Suprapubic skin (tissue), 4 donors: ENCODE measurements at regions not wholly inside any gene's neighbourhood (a gene's known extent, or its start where the extent isn't known, plus 50 kb on each side); places are given as distances from the start of the nearest gene placed in this dataset.

Experiments
- DNase-seq, 2 donors: peaks; one replicate each; pipeline ENCODE4 v3.0.0-alpha.2; 2019; ENCODE audit warnings: low spot score in 2 of 2
- H3K27ac ChIP-seq: fragments of 200-600 bp; sonication (generic); one replicate; pipeline ENCODE4 v1.5.1; 2019
- H3K27me3 ChIP-seq: fragments of 200-600 bp; sonication (generic); one replicate; pipeline ENCODE4 v1.5.1; 2019
- H3K36me3 ChIP-seq: fragments of 200-600 bp; sonication (generic); one replicate; pipeline ENCODE4 v1.5.1; 2019
- H3K4me1 ChIP-seq: fragments of 200-600 bp; sonication (generic); one replicate; pipeline ENCODE4 v1.5.1; 2019
- H3K4me3 ChIP-seq: fragments of 200-600 bp; sonication (generic); one replicate; pipeline ENCODE4 v1.5.1; 2019; ENCODE audit warnings: mild to moderate bottlenecking
- H3K9me3 ChIP-seq: fragments of 200-600 bp; sonication (generic); one replicate; pipeline ENCODE4 v1.5.1; 2019
- CTCF ChIP-seq, 2 donors: fragments of 200-600 bp in 1 of 2; fragments of 450-650 bp in 1 of 2; sonication (generic) in 1 of 2; IDR thresholded peaks; one replicate each; pipeline ENCODE4 v1.5.1; 2016 to 2019; ENCODE audit warnings: antibody characterized with exemption in 2 of 2, mild to moderate bottlenecking in 1 of 2, moderate library complexity in 1 of 2
- EP300 ChIP-seq: sonication (generic); formaldehyde crosslinking; IDR thresholded peaks from one replicate; pipeline ENCODE4 v1.6.1; 2017; ENCODE audit warnings: antibody characterized with exemption
- POLR2A ChIP-seq, 2 donors: fragments of 450-650 bp; IDR thresholded peaks; one replicate each; pipeline ENCODE4 v1.6.1; 2017; ENCODE audit warnings: antibody characterized with exemption in 2 of 2, mild to moderate bottlenecking in 2 of 2, moderate library complexity in 2 of 2
- POLR2AphosphoS5 ChIP-seq, 3 donors: sonication (generic); formaldehyde crosslinking; IDR thresholded peaks; one replicate each; pipeline ENCODE4 v1.6.1; 2017; ENCODE audit warnings: antibody characterized with exemption in 3 of 3
- WGBS: methylation state at CpG from one replicate; pipeline ENCODE4 v1.1.5; 2018; 5-methylcytosine and 5-hydroxymethylcytosine counted together

- Histone ChIP-seq H3K4me3 (no peak overlapping the region), H3K27ac (no peak overlapping the region), H3K27me3 (peaks cover 5% of the 10 kb centered on the region), H3K9me3 (peaks cover 7% of the 10 kb centered on the region), H3K36me3 (no peaks in the 10 kb centered on the region), H3K4me1 (peaks cover 25% of the 10 kb centered on the region)
- no peak for DNase-seq
- WGBS: 32% methylated on average over 5 of the region's 5 CpGs
- TF ChIP-seq POLR2A (IDR thresholded peaks at IDR 0.05): no peak
- no peak for TF ChIP-seq POLR2AphosphoS5 (IDR thresholded peaks at IDR 0.05)
- TF ChIP-seq EP300: no peak
- no peak for TF ChIP-seq CTCF (IDR thresholded peaks at IDR 0.05)
Observed at GRCh38 chr7:382043-382400, 92.1 kb downstream of the FOXL3 start.

GRCh38 chr7:386385-386784 lies 96.4 kb downstream of the FOXL3 start:
- Histone ChIP-seq H3K27ac (no peak overlapping the region), H3K4me1 (peaks cover 15% of the 10 kb centered on the region), H3K9me3 (peaks cover 7% of the 10 kb centered on the region), H3K36me3 (no peaks in the 10 kb centered on the region), H3K27me3 (no peaks in the 10 kb centered on the region), H3K4me3 (no peak overlapping the region)
- TF ChIP-seq CTCF (IDR thresholded peaks at IDR 0.05) (no peak), POLR2A (IDR thresholded peaks at IDR 0.05) (no peak), EP300 (no peak), POLR2AphosphoS5 (IDR thresholded peaks at IDR 0.05) (no peak)
- DNase-seq: peak in 1 of 2 donors; percentile 50
- WGBS: 68% methylated on average over 11 of the region's 11 CpGs

- TF ChIP-seq POLR2A (IDR thresholded peaks at IDR 0.05): no peak
- no peak for TF ChIP-seq EP300
- no peak for TF ChIP-seq CTCF (IDR thresholded peaks at IDR 0.05)
- no peak for TF ChIP-seq POLR2AphosphoS5 (IDR thresholded peaks at IDR 0.05)
- peaks cover 7% of the 10 kb centered on the region for H3K9me3 ChIP-seq
Observed at GRCh38 chr7:387132-388022, 97.4 kb downstream of the FOXL3 start.

GRCh38 chr7:388023-388960 lies 98.3 kb downstream of the FOXL3 start:
- no peak overlapping the region for H3K27ac ChIP-seq
- TF ChIP-seq POLR2A (IDR thresholded peaks at IDR 0.05) (no peak), POLR2AphosphoS5 (IDR thresholded peaks at IDR 0.05) (no peak), EP300 (no peak), CTCF (IDR thresholded peaks at IDR 0.05) (no peak)

More at GRCh38 chr7:387132-388022, 97.4 kb downstream of the FOXL3 start:
- Histone ChIP-seq H3K27me3 (no peaks in the 10 kb centered on the region), H3K4me1 (peaks cover 16% of the 10 kb centered on the region), H3K4me3 (no peak overlapping the region), H3K27ac (no peak overlapping the region), H3K36me3 (no peaks in the 10 kb centered on the region)
- 90% methylated on average over 28 of the region's 35 CpGs for WGBS
- peak; percentile 52 to 78 for DNase-seq

More at GRCh38 chr7:388023-388960, 98.3 kb downstream of the FOXL3 start:
- Histone ChIP-seq H3K9me3 (peaks cover 7% of the 10 kb centered on the region), H3K4me1 (peaks cover 16% of the 10 kb centered on the region), H3K36me3 (no peaks in the 10 kb centered on the region), H3K27me3 (no peaks in the 10 kb centered on the region), H3K4me3 (no peak overlapping the region)
- 92% methylated on average over 28 of the region's 40 CpGs for WGBS
- DNase-seq: peak in 1 of 2 donors; percentile 65
